ENCODE measurements at regions not wholly inside any gene's neighbourhood (a gene's known extent, or its start where the extent isn't known, plus 50 kb on each side); places are given as distances from the start of the nearest gene placed in this dataset.

DNA sequence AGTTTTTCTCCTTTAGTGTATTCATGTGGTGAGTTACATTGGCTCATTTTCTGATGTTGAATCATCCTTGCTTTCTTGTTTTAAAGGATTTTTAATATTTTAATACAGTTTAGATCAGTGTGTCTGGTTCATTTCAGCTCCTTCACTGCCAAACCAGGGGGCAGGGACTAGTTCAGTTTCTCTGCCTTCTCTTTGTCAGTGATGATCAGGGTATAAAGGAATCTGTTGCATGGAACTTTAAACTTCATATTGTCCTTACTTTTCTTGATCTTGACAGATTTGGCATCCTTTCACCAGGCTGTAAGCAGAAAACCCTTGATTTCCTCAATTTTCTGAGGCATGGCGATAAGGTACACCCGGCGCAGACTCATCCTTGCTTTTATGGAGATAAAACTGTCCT lies 149.4 kb downstream of the KDR start:
- Histone ChIP-seq H3K4me3 (no peak overlapping the region), H3K27ac (no peak overlapping the region), H3K79me2 (ENCODE audit: low read depth) (no peaks in the 10 kb centered on the region), H3K9me3 (ENCODE audit: insufficient read depth, low read depth) (no peaks in the 10 kb centered on the region), H3K9me2 (ENCODE audit: insufficient read depth) (no peaks in the 10 kb centered on the region), H4K20me1 (ENCODE audit: insufficient read depth) (no peaks in the 10 kb centered on the region), H3K4me2 (no peak overlapping the region), H3K27me3 (ENCODE audit: insufficient read depth, low read depth) (no peaks in the 10 kb centered on the region), H3K4me1 (replicated peaks; ENCODE audit: insufficient read depth) (no peaks in the 10 kb centered on the region), H2AFZ (no peak overlapping the region), H3F3A (ENCODE audit: insufficient read depth, low read depth) (no peaks in the 10 kb centered on the region), H3K36me3 (ENCODE audit: low read depth) (no peaks in the 10 kb centered on the region)
- ChIA-PET POLR2A (ENCODE audit: unreplicated experiment) (no interaction called here), CTCF (no interaction called here)
- intact Hi-C loops (cut with micrococcal nuclease; ENCODE audit: unreplicated experiment), result loop anchor here (5.0 to 10.0 kb wide), 2 partner anchors 676 to 889 kb away; no protein-coding TSS in a partner anchor
- TF ChIP-seq, protein P1, sequence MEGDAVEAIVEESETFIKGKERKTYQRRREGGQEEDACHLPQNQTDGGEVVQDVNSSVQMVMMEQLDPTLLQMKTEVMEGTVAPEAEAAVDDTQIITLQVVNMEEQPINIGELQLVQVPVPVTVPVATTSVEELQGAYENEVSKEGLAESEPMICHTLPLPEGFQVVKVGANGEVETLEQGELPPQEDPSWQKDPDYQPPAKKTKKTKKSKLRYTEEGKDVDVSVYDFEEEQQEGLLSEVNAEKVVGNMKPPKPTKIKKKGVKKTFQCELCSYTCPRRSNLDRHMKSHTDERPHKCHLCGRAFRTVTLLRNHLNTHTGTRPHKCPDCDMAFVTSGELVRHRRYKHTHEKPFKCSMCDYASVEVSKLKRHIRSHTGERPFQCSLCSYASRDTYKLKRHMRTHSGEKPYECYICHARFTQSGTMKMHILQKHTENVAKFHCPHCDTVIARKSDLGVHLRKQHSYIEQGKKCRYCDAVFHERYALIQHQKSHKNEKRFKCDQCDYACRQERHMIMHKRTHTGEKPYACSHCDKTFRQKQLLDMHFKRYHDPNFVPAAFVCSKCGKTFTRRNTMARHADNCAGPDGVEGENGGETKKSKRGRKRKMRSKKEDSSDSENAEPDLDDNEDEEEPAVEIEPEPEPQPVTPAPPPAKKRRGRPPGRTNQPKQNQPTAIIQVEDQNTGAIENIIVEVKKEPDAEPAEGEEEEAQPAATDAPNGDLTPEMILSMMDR (conservative IDR thresholded peaks at IDR 0.05), result no peak
- TF ChIP-seq EZH2 (IDR thresholded peaks at IDR 0.05; ENCODE audit: low read depth), result no peak
- no TSS peak for BruUV-seq (replicated peaks)
- DNase-seq, result no peak

DNA sequence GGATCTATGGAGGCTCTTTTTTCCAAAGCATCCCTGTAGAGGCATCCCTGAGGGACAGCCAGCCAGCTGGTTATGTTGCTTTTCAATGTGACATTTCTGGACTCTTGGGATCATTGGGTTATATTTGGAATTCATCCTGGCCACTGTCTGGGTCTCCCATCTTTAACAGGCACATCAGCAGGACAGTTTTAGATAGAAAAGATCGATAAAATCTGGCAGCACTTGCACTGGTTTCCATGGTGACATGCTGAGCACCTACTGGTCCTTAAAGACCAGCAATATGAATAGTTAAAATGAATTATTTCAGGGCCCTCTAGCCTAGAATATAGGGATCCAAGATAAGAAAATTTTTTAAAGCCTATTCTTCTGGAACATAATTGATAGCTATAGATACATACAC lies 151.6 kb downstream of the KDR start:
- no peaks in the 10 kb centered on the region for H3F3A ChIP-seq (ENCODE audit: insufficient read depth, low read depth)
- no peaks in the 10 kb centered on the region for H3K9me2 ChIP-seq (ENCODE audit: insufficient read depth)
- H3K79me2 ChIP-seq (ENCODE audit: low read depth), result no peaks in the 10 kb centered on the region
- DNase-seq, result no peak
- H3K4me2 ChIP-seq, result no peak overlapping the region
- no peaks in the 10 kb centered on the region for H3K4me1 ChIP-seq (replicated peaks; ENCODE audit: insufficient read depth)
- H3K36me3 ChIP-seq (ENCODE audit: low read depth), result no peaks in the 10 kb centered on the region
- CTCF ChIA-PET, result no interaction called here
- H3K27ac ChIP-seq, result no peak overlapping the region
- no peaks in the 10 kb centered on the region for H4K20me1 ChIP-seq (ENCODE audit: insufficient read depth)
- POLR2A ChIA-PET (ENCODE audit: unreplicated experiment), result no interaction called here
- no peaks in the 10 kb centered on the region for H3K27me3 ChIP-seq (ENCODE audit: insufficient read depth, low read depth)
- no peak overlapping the region for H3K4me3 ChIP-seq
- no peak overlapping the region for H2AFZ ChIP-seq
- no peak for TF ChIP-seq EZH2 (IDR thresholded peaks at IDR 0.05; ENCODE audit: low read depth)
- TF ChIP-seq, protein P1 (conservative IDR thresholded peaks at IDR 0.05), result no peak
- no peaks in the 10 kb centered on the region for H3K9me3 ChIP-seq (ENCODE audit: insufficient read depth, low read depth)
- intact Hi-C loops (cut with micrococcal nuclease; ENCODE audit: unreplicated experiment), result loop anchor here (5.0 to 10.0 kb wide), 2 partner anchors 209 to 891 kb away; no protein-coding TSS in a partner anchor
- BruUV-seq (replicated peaks), result no TSS peak

DNA sequence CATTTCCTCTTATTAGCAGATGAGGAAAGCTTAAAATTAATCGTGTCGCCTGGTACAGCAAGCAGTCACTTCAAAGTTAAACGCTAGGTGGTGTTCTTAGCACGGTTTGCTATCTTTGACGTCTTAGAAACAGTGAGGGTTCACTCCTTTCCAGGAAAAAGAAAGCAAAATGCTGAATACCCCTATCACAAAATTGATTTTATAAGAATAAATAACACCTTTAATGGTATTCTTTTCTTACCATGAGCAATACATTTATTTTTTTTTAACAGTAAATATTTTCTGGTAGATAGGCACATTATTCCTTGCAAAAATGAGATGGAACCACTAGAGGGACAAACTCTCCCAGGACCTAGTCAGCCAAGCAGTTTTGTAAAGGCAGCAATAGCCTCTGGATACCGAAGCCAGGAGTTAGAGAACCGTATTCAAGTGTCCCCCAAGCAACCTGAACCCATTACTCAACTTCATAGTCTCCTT lies 153.9 kb downstream of the KDR start:
- POLR2A ChIA-PET (ENCODE audit: unreplicated experiment), result no interaction called here

More for the DNA sequence above, 153.9 kb downstream of the KDR start:
- Histone ChIP-seq H3F3A (ENCODE audit: insufficient read depth, low read depth) (no peaks in the 10 kb centered on the region), H4K20me1 (ENCODE audit: insufficient read depth) (no peaks in the 10 kb centered on the region), H2AFZ (no peak overlapping the region), H3K4me1 (replicated peaks; ENCODE audit: insufficient read depth) (no peaks in the 10 kb centered on the region), H3K36me3 (ENCODE audit: low read depth) (no peaks in the 10 kb centered on the region), H3K27ac (no peak overlapping the region), H3K79me2 (ENCODE audit: low read depth) (no peaks in the 10 kb centered on the region), H3K4me2 (peak overlapping the region; percentile 47), H3K27me3 (ENCODE audit: insufficient read depth, low read depth) (no peaks in the 10 kb centered on the region), H3K9me2 (ENCODE audit: insufficient read depth) (no peaks in the 10 kb centered on the region), H3K9me3 (ENCODE audit: insufficient read depth, low read depth) (no peaks in the 10 kb centered on the region), H3K4me3 (no peak overlapping the region)
- no peak for TF ChIP-seq EZH2 (IDR thresholded peaks at IDR 0.05; ENCODE audit: low read depth)
- TF ChIP-seq, protein P1 (conservative IDR thresholded peaks at IDR 0.05), result peak; percentile 88
- intact Hi-C loops (cut with micrococcal nuclease; ENCODE audit: unreplicated experiment), result loop anchor here (1.0 to 10.0 kb wide), 4 partner anchors 211 to 893 kb away; no protein-coding TSS in a partner anchor
- peak in 1 of 2 experiments; percentile 2 for DNase-seq
- CTCF ChIA-PET, result interaction anchor here (0.6 to 1.6 kb wide), 4 partner anchors 97 to 391 kb away, joined by 3 to 6 read pairs (median 4); no protein-coding TSS in a partner anchor
- no TSS peak for BruUV-seq (replicated peaks)

All from PC-9 (cell line).